Kidney (tissue), 13 donors: ENCODE measurements at regions not wholly inside any gene's neighbourhood (a gene's known extent, or its start where the extent isn't known, plus 50 kb on each side); places are given as distances from the start of the nearest gene placed in this dataset.
"Not testable (repeated sequence)": the region's sequence is repeated elsewhere in the genome, so short reads cannot be mapped to it uniquely, and the experiment has no call there.

Source experiments
- DNase-seq, 5 donors: peaks; one replicate each; pipeline ENCODE4 v3.0.0-alpha.2; 2013 to 2020
- FAIRE-seq: peaks from 2 replicates; lab custom pipeline; 2012; peaks lifted over from hg19 to GRCh38; lab: Jason Lieb, UNC
- H3K27ac ChIP-seq, 2 donors: one replicate each; pipeline ENCODE4 v1.7.0; 2013; ENCODE audit warnings: low read depth in 2 of 2, low read length in 2 of 2, inconsistent platforms in 1 of 2
- H3K27me3 ChIP-seq: one replicate; pipeline ENCODE4 v1.7.1; 2013; ENCODE audit warnings: low read length, inconsistent platforms; ENCODE audit not compliant: control insufficient read depth, insufficient read depth
- H3K36me3 ChIP-seq, 3 donors: one replicate each; pipeline versions ENCODE4 v1.7.0 to v1.7.1; 2013; ENCODE audit warnings: low read length in 3 of 3, control low read depth in 1 of 3, inconsistent platforms in 1 of 3; ENCODE audit not compliant: insufficient read depth in 3 of 3, control insufficient read depth in 2 of 3
- H3K4me1 ChIP-seq, 3 donors: one replicate each; pipeline versions ENCODE4 v1.7.0 to v1.7.1; 2013; ENCODE audit warnings: low read length in 3 of 3, inconsistent platforms in 1 of 3, low read depth in 1 of 3; ENCODE audit not compliant: control insufficient read depth in 2 of 3, insufficient read depth in 2 of 3
- H3K4me3 ChIP-seq, 3 donors: one replicate each; pipeline versions ENCODE4 v1.7.0 to v1.8.1; 2013; ENCODE audit warnings: low read length in 3 of 3, control low read depth in 1 of 3, inconsistent platforms in 1 of 3
- H3K9ac ChIP-seq, 3 donors: one replicate each; pipeline versions ENCODE4 v1.7.0 to v1.7.1; 2013; ENCODE audit warnings: low read length in 3 of 3, control low read depth in 1 of 3, inconsistent platforms in 1 of 3
- H3K9me3 ChIP-seq, 3 donors: one replicate each; pipeline versions ENCODE4 v1.7.0 to v1.7.1; 2013; ENCODE audit warnings: low read length in 3 of 3, control low read depth in 1 of 3, inconsistent platforms in 1 of 3; ENCODE audit not compliant: control insufficient read depth in 2 of 3, insufficient read depth in 1 of 3
- CTCF ChIP-seq: IDR thresholded peaks from 3 replicates; pipeline ENCODE4 v1.5.1; 2012; ENCODE audit warnings: mild to moderate bottlenecking, moderate library complexity, borderline replicate concordance; ENCODE audit not compliant: insufficient read depth; ENCODE audit errors: extremely low read depth
- intact Hi-C: fragments of 100-400 bp; cut with DNase I; formaldehyde crosslinking; loops from one replicate; pipeline ENCODE4 v1.11.1; 2022
- donor health status: control.
- donor health status: control.
- donor health status: control.
- donor health status: control.
- donor health status: control.
- donor health status: DM: yes; HTN: yes; CAD: no.
- donor health status: Normal renal cell carcinoma (clear cell type).

- H3K4me1 ChIP-seq, H3K36me3 ChIP-seq, H3K4me3 ChIP-seq, H3K9ac ChIP-seq, intact Hi-C loops, DNase-seq, FAIRE-seq, H3K27ac ChIP-seq, H3K9me3 ChIP-seq, H3K27me3 ChIP-seq: not testable (repeated sequence)
Observed at GRCh38 chr1:219863816-219864215, 64.5 kb downstream of the SLC30A10 start.

GRCh38 chr1:219862366-219862765 lies 66.0 kb downstream of the SLC30A10 start:
- Histone ChIP-seq H3K4me3 (no peak overlapping the region), H3K27ac (no peak overlapping the region), H3K36me3 (no peaks in the 10 kb centered on the region), H3K9ac (no peak overlapping the region), H3K27me3 (no peaks in the 10 kb centered on the region), H3K9me3 (no peaks in the 10 kb centered on the region), H3K4me1 (no peaks in the 10 kb centered on the region)
- intact Hi-C loops, result no loop called here
- FAIRE-seq, result no peak
- TF ChIP-seq CTCF, result no peak
- DNase-seq, result no peak

- no peaks in the 10 kb centered on the region for H3K9me3 ChIP-seq
- FAIRE-seq (no peak), DNase-seq (peak in 1 of 5 donors; percentile 8)
- H3K4me3 ChIP-seq, result no peak overlapping the region
- no peaks in the 10 kb centered on the region for H3K36me3 ChIP-seq
- no peak for TF ChIP-seq CTCF
- H3K4me1 ChIP-seq, result no peaks in the 10 kb centered on the region
- H3K27ac ChIP-seq, result no peak overlapping the region
- no peaks in the 10 kb centered on the region for H3K27me3 ChIP-seq
- intact Hi-C loops, result no loop called here
- H3K9ac ChIP-seq, result no peak overlapping the region
Observed at GRCh38 chr1:219858980-219859379, 69.4 kb downstream of the SLC30A10 start.

- TF ChIP-seq CTCF, result no peak
- H3K27me3 ChIP-seq, result no peaks in the 10 kb centered on the region
- H3K27ac ChIP-seq, result no peak overlapping the region
- H3K36me3 ChIP-seq, result no peaks in the 10 kb centered on the region
- no peaks in the 10 kb centered on the region for H3K4me1 ChIP-seq
- FAIRE-seq, result no peak
- no peak overlapping the region for H3K9ac ChIP-seq
- intact Hi-C loops, result no loop called here
- no peak for DNase-seq
- H3K4me3 ChIP-seq, result no peak overlapping the region
- peaks cover 0 to 3% (median 0%) of the 10 kb centered on the region in 3 donors for H3K9me3 ChIP-seq
Observed at GRCh38 chr1:219847215-219847855, 81.0 kb downstream of the SLC30A10 start.

GRCh38 chr1:219839595-219839994 lies 88.8 kb downstream of the SLC30A10 start:
- H3K27ac ChIP-seq, H3K4me1 ChIP-seq, H3K27me3 ChIP-seq, H3K9ac ChIP-seq, H3K9me3 ChIP-seq, H3K4me3 ChIP-seq, intact Hi-C loops, H3K36me3 ChIP-seq, FAIRE-seq: not testable (repeated sequence)
- DNase-seq, result peak in 1 of 5 donors; percentile 60
